Parathyroid adenoma (tissue), 2 donors: ENCODE measurements at regions not wholly inside any gene's neighbourhood (a gene's known extent, or its start where the extent isn't known, plus 50 kb on each side); places are given as distances from the start of the nearest gene placed in this dataset.
"Not testable (repeated sequence)": the region's sequence is repeated elsewhere in the genome, so short reads cannot be mapped to it uniquely, and the experiment has no call there.

ENCODE experiments used
- H2AFZ ChIP-seq: fragments of 300-600 bp; sonication (generic); one replicate; pipeline ENCODE4 v1.7.0; 2017; ENCODE audit warnings: antibody characterized with exemption, mild to moderate bottlenecking
- H3K27ac ChIP-seq: fragments of 300-600 bp; sonication (generic); one replicate; pipeline ENCODE4 v1.7.0; 2017
- H3K27me3 ChIP-seq: fragments of 300-600 bp; sonication (generic); one replicate; pipeline ENCODE4 v1.7.0; 2017; ENCODE audit warnings: low read length; ENCODE audit not compliant: control insufficient read depth, insufficient read depth
- H3K36me3 ChIP-seq: fragments of 300-600 bp; sonication (generic); one replicate; pipeline ENCODE4 v1.7.0; 2017; ENCODE audit warnings: low read length; ENCODE audit not compliant: control insufficient read depth, insufficient read depth
- H3K4me1 ChIP-seq: fragments of 300-600 bp; sonication (generic); one replicate; pipeline ENCODE4 v1.7.0; 2017; ENCODE audit warnings: control low read depth
- H3K4me2 ChIP-seq: fragments of 300-600 bp; sonication (generic); one replicate; pipeline ENCODE4 v1.7.0; 2017; ENCODE audit warnings: low read length
- H3K4me3 ChIP-seq: fragments of 300-600 bp; sonication (generic); one replicate; pipeline ENCODE4 v1.7.0; 2017; ENCODE audit warnings: low read depth, low read length
- H3K79me2 ChIP-seq: fragments of 300-600 bp; sonication (generic); one replicate; pipeline ENCODE4 v1.7.0; 2017; ENCODE audit warnings: control low read depth
- H3K9ac ChIP-seq: fragments of 300-600 bp; sonication (generic); one replicate; pipeline ENCODE4 v1.7.0; 2017; ENCODE audit warnings: mild to moderate bottlenecking
- H3K9me3 ChIP-seq: fragments of 300-600 bp; sonication (generic); one replicate; pipeline ENCODE4 v1.7.0; 2017; ENCODE audit warnings: low read length; ENCODE audit not compliant: control insufficient read depth
- CTCF ChIP-seq: fragments of 300-600 bp; sonication (generic); IDR thresholded peaks from one replicate; pipeline ENCODE4 v1.7.0; 2017; ENCODE audit warnings: antibody characterized with exemption, mild to moderate bottlenecking
- donor health status: primary hyperparathyroidism.

DNA sequence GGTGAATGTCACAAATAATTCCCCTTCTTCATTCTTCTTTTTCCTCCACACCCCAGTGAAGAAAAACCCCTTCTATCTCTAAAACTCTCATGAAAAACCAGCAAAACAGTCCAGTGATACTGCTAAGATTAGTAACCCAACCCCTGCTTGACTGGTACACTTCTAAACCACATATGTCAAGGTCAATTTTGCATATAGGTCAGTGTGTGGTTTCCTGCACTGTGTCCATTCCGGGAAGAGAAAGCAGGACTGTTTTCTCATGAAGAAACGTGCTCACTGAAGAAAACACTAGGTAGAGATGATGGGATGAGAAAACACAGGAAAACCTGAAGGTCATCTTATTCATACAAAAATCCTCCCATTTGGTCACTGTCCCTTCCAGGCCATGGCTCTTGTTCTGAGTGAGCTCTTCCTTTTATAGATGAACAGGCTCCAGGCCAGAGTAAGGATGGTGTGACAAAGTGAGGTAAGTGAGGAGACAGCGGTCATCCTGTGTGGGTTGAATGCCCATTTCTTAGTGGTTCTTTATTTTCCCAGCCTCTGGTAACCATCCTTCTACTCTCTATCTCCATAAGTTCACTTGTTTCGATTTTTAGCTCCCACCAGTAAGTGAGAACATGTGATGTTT lies 122.7 kb downstream of the FASLG start:
- Histone ChIP-seq H3K27me3 (no peaks in the 10 kb centered on the region), H3K36me3 (no peaks in the 10 kb centered on the region), H3K4me2 (no peak overlapping the region)

GRCh38 chr1:172789840-172790239 lies 130.9 kb downstream of the FASLG start:
- no peak overlapping the region for H3K4me3 ChIP-seq
- TF ChIP-seq CTCF: no peak

More for the DNA sequence above, 122.7 kb downstream of the FASLG start:
- Histone ChIP-seq H3K9me3 (no peaks in the 10 kb centered on the region), H3K4me3 (no peak overlapping the region), H3K27ac (no peak overlapping the region), H3K9ac (no peak overlapping the region), H3K79me2 (no peaks in the 10 kb centered on the region), H2AFZ (no peak overlapping the region), H3K4me1 (no peaks in the 10 kb centered on the region)
- TF ChIP-seq CTCF: no peak

GRCh38 chr1:172790245-172790644 lies 131.3 kb downstream of the FASLG start:
- no peak overlapping the region for H3K4me3 ChIP-seq
- H3K27ac ChIP-seq: no peak overlapping the region
- no peaks in the 10 kb centered on the region for H3K9me3 ChIP-seq

More at GRCh38 chr1:172789840-172790239, 130.9 kb downstream of the FASLG start:
- H3K9me3 ChIP-seq: no peaks in the 10 kb centered on the region
- no peaks in the 10 kb centered on the region for H3K4me1 ChIP-seq
- no peak overlapping the region for H3K9ac ChIP-seq
- H3K79me2 ChIP-seq: no peaks in the 10 kb centered on the region
- H2AFZ ChIP-seq: no peak overlapping the region
- no peaks in the 10 kb centered on the region for H3K27me3 ChIP-seq
- H3K36me3 ChIP-seq: no peaks in the 10 kb centered on the region
- no peak overlapping the region for H3K4me2 ChIP-seq
- H3K27ac ChIP-seq: no peak overlapping the region

GRCh38 chr1:172793823-172794222 lies 134.9 kb downstream of the FASLG start:
- no peak overlapping the region for H3K4me2 ChIP-seq
- no peaks in the 10 kb centered on the region for H3K4me1 ChIP-seq
- no peak for TF ChIP-seq CTCF
- H3K4me3 ChIP-seq: no peak overlapping the region
- no peaks in the 10 kb centered on the region for H3K9me3 ChIP-seq
- no peaks in the 10 kb centered on the region for H3K36me3 ChIP-seq
- no peaks in the 10 kb centered on the region for H3K27me3 ChIP-seq
- H3K79me2 ChIP-seq: no peaks in the 10 kb centered on the region
- H2AFZ ChIP-seq: no peak overlapping the region
- H3K27ac ChIP-seq: no peak overlapping the region
- no peak overlapping the region for H3K9ac ChIP-seq

More at GRCh38 chr1:172790245-172790644, 131.3 kb downstream of the FASLG start:
- Histone ChIP-seq H2AFZ (no peak overlapping the region), H3K27me3 (no peaks in the 10 kb centered on the region), H3K4me2 (no peak overlapping the region), H3K36me3 (no peaks in the 10 kb centered on the region), H3K79me2 (no peaks in the 10 kb centered on the region), H3K9ac (no peak overlapping the region), H3K4me1 (no peaks in the 10 kb centered on the region)
- no peak for TF ChIP-seq CTCF

DNA sequence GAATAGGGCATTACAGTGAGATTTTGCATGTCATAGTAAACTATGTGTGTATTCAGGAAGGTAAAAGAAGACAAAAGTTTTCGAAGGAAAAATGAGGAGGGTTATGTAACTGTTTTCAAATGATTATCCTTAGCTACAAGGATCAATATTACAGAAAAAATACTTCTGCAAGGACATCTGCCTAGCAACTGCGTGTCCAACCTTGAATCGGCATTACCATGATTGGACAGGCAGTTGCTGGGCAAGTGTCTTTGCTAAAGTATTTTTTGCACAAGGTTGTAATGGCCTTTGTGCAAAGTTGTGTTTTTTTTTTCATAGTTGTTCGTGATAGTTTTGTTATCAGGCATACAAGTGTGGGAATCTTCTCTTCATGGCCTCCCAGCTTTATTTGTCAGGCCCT lies 136.8 kb downstream of the FASLG start:
- no peak overlapping the region for H3K4me2 ChIP-seq
- no peaks in the 10 kb centered on the region for H3K27me3 ChIP-seq
- H3K36me3 ChIP-seq: no peaks in the 10 kb centered on the region
- H2AFZ ChIP-seq: no peak overlapping the region
- no peak overlapping the region for H3K4me3 ChIP-seq
- no peaks in the 10 kb centered on the region for H3K4me1 ChIP-seq
- no peak for TF ChIP-seq CTCF
- H3K27ac ChIP-seq: no peak overlapping the region
- H3K79me2 ChIP-seq: no peaks in the 10 kb centered on the region
- no peaks in the 10 kb centered on the region for H3K9me3 ChIP-seq
- no peak overlapping the region for H3K9ac ChIP-seq

DNA sequence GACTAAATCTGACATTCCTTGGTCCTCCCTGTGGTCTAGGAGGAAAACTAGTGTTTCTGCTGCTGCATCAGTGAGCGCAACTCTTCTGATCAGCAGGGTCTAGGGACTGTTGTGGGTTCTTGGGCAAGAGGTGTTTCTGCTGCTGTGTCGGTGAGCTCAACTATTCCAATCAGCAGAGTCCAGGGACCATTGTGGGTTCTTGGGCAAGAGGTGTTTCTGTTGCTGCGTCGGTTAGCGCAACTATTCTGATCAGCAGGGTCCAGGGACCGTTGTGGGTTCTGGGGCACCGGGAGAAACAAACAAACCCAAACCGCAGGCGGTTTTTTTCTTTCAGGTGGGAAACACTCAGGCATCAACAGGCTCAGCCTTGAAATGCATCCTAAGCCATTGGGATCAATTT lies 140.9 kb downstream of the FASLG start:
- H3K4me1 ChIP-seq, H3K27ac ChIP-seq, H3K9ac ChIP-seq, H3K27me3 ChIP-seq, H3K36me3 ChIP-seq, H2AFZ ChIP-seq, H3K4me3 ChIP-seq, H3K79me2 ChIP-seq, H3K9me3 ChIP-seq, H3K4me2 ChIP-seq: not testable (repeated sequence)
